ENCODE measurements at regions not wholly inside any gene's neighbourhood (a gene's known extent, or its start where the extent isn't known, plus 50 kb on each side); places are given as distances from the start of the nearest gene placed in this dataset.
"Not testable (repeated sequence)": the region's sequence is repeated elsewhere in the genome, so short reads cannot be mapped to it uniquely, and the experiment has no call there.

DNA sequence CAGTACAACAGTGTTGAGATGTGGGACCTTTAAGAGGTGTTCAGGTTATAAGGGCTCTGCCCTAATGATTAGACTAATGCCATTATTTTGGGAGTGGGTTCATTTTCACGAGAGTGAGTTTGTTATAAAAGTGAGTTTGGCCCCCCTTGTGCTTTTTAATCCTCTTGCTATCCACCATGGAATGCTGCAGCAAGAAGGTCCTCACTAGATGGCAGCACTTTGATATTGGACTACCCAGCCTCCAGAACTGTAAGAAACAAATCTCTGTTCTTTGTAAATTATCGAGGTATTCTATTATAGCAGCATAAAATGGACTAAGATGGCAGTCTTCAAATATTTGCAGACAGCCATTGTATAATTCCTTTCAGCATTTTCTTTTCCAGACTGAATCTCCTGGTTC, 212.4 kb downstream of the LRRC70 start:
- DNase-seq (ENCODE audit: extremely low read depth, low read depth) = peak; percentile 16

DNA sequence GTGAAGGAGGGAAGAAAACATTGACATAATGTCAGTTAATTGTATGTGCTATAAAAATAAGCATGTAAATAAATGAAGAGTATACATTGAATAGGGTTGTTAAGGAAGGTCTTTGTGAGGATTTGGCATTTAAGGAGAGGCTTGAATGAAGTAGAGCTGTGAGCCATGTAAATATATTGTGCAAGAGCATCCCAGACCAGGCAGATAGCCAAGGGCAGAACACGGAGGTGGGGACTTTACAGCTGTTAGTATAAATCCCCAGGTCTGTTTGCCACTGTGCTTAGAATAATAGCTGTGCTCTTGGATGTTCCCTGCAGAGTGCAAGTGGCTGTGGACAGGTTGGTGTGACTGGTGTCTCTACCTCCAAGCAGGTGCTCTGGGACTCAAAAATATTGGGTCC, 211.7 kb downstream of the LRRC70 start:
- peak; percentile 8 for DNase-seq (ENCODE audit: extremely low read depth, low read depth)

DNA sequence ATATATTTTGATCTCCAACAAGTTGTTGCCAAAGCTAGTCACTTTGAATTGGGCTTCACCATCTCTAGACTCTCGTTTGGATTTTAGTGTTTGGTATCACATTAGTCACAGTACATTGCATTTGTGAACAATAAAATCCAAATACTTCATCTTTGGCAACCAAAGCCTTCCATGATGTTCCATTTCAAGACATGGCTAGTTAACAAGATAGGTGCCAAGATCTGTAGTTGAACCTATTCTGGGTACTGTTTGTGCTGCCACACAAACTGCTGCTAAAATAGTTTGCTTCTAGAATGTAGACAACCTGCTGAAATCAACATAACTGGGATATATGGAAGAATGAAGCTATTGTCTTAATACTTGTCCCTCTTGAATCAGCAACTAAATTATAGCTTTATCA, 207.5 kb downstream of the LRRC70 start:
- no peak for DNase-seq (ENCODE audit: extremely low read depth, low read depth)

- DNase-seq (ENCODE audit: extremely low read depth, low read depth) = no peak
These were observed 207.0 kb downstream of the LRRC70 start for GRCh38 chr5:62785588-62785987.

- no peak for DNase-seq (ENCODE audit: extremely low read depth, low read depth)
These were observed 204.9 kb downstream of the LRRC70 start for GRCh38 chr5:62783374-62784057.

DNA sequence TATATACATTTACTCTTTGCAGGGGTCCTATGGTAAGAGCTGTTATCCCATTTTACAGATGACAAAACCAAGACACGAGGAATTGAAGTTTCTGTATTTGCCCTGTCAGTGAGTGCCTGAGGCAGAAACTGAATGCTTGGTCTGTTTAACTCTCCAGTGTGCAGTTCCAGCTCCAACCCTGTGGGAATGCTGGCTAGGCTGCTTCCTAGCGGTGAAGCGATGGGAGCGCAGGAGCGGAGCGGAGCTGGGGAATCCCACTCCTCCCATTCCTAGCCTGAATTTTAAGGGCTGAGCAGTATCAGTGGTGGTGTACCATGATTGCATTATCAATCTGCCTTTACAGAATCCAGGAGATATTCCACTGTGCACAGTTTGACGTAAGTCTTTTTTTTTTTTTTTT, 202.3 kb downstream of the LRRC70 start:
- DNase-seq (ENCODE audit: extremely low read depth, low read depth) = no peak

DNA sequence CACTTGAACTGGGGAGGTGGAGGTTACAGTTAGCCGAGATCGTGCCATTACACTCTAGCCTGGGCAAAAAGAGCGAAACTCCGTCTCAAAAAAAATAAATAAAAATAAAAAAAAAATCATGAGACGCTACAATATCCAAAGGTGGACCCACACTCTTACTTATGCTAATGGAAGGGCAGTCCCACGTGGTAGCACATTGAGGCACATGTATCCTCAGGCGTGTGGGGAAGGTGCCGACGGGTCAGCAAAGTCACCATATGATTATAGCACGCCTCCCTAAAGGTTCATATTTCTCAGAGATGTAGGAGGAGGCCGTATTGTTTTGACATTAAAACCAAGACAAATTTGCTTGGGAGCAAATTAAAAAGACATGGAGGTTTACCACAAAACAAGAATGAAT, 201.6 kb downstream of the LRRC70 start:
- DNase-seq (ENCODE audit: extremely low read depth, low read depth) = no peak

DNA sequence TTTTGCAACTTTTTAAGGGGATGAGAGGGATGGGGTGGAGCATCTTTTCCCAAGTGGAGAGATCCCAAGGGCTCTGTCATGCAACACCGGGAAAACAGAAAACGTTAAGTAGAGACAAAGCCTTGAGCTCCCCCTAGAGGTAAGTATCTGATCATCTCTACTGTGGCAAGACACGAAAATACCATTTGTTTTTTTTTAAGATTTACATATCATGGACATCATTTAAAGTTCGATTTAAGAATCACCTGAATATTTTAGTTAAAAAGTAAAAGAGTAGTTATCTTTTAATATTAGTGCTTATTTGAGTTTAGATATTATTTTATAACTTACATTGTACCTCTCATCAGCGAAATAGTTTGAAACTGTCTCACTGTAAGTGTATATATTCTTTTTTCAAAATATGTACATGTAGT, 200.4 kb downstream of the LRRC70 start:
- peak; percentile 71 for DNase-seq (ENCODE audit: extremely low read depth, low read depth)

- no peak for DNase-seq (ENCODE audit: extremely low read depth, low read depth)
These were observed 199.8 kb downstream of the LRRC70 start for GRCh38 chr5:62778316-62779009.

DNA sequence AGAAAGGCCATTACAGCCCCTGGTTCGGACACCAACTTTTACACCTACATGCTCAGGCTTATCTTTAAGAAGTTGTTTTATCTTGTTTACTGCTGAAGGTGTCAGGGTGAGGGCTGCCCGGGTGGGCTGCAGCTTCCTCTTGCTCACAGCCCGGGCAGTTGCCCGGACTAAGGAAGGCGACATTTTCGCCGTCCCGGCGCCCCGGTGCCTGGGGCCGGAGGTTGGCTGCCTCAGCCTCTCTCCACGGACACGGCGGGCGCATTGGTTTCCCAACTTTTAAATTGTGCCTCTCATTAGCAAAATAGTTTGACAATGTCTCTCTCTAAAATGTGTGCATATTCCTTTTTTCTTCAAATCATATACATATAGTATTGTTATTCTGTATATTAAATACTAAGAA, 198.5 kb downstream of the LRRC70 start:
- DNase-seq (ENCODE audit: extremely low read depth, low read depth) = not testable (repeated sequence)

DNA sequence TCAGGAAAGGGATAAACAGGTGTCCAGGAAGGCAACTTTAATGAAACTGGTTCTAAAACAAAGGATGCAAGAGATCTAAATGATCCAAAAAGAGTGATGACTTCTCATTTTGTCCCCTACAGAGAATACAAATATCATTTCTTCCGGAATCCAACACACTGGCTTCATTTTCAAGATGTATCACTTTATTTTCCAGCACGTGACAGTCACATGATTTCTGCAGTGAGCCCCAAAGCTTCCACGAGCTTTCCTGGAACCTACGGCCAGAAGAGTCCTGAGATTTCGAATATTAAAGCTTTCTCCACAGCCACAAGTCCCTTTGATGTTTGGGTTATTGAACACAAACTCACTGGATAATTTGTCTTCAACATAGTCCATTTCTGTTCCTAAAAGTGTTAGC, 198.0 kb downstream of the LRRC70 start:
- not testable (repeated sequence) for DNase-seq (ENCODE audit: extremely low read depth, low read depth)

GRCh38 chr5:62773460-62773859, 194.8 kb downstream of the LRRC70 start:
- no peak for DNase-seq (ENCODE audit: extremely low read depth, low read depth)

- no peak for DNase-seq (ENCODE audit: extremely low read depth, low read depth)
These were observed 192.7 kb downstream of the LRRC70 start for GRCh38 chr5:62771341-62771740.

GRCh38 chr5:62767650-62768049, 189.0 kb downstream of the LRRC70 start:
- DNase-seq (ENCODE audit: extremely low read depth, low read depth) = no peak

GRCh38 chr5:62767077-62767476, 188.5 kb downstream of the LRRC70 start:
- no peak for DNase-seq (ENCODE audit: extremely low read depth, low read depth)

DNA sequence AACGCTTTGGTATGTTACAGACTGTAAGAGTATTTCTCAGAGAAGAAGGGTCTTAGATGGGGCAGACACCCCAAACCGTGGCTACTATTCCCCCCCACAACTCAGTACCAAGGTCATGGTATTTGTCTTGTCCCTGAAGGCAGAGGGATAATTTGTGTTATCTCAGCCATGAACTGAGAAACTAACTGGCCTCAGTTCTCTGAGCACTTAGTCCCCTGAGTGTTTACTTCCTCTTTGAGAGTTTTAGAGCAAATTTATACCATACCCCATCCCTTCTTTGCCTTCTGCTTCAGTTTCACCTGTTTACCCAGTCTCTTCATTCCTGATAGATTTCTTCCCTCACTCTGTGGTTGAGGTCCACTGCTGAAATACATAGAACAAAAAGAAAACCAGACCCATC, 183.9 kb downstream of the LRRC70 start:
- no peak for DNase-seq (ENCODE audit: extremely low read depth, low read depth)

- DNase-seq (ENCODE audit: extremely low read depth, low read depth) = not testable (repeated sequence)
These were observed 179.1 kb downstream of the LRRC70 start for GRCh38 chr5:62757686-62758085.

- not testable (repeated sequence) for DNase-seq (ENCODE audit: extremely low read depth, low read depth)
These were observed 174.4 kb downstream of the LRRC70 start for GRCh38 chr5:62752998-62753367.

DNA sequence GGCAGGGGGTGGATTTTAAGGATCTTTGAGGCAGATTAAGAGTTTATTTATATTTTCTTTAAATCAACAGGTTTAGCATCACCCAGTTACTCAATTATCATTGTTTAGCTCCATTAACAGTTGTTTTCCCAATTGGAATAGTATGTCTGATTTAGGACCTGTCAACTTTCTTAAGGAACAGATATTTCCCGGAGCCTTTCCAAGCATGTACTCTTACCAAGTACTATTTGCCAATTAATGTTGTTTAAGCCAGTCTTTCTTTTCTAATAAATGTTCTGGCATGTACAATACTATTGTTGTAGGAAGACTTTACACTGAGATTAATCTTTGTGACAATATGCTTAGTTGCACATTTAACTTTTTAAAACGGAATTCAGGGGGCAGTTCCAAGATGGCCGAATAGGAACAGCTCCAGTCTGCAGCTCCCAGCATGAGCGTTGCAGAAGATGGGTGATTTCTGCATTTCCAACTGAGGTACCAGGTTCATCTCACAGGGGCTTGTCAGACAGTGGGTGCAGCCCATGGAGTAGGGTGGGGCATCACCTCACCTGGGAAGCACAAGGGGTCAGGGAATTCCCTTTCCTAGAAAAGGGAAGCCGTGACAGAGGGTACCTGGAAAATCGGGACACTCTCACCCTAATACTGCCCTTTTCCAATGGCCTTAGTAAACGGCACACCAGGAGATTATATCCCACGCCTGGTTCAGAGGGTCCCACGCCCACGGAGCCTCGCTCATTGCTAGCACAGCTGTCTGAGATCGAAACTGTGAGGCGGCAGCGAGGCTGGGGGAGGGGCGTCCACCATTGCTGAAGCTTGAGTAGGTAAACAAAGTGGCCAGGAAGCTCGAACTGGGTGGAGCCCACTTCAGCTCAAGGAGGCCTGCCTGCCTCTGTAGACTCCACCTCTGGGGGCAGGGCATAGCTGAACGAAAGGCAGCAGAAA, 173.7 kb downstream of the LRRC70 start:
- DNase-seq (ENCODE audit: extremely low read depth, low read depth) = peak; percentile 20

- DNase-seq (ENCODE audit: extremely low read depth, low read depth) = no peak
These were observed 163.6 kb downstream of the LRRC70 start for GRCh38 chr5:62742207-62742606.

GRCh38 chr5:62741761-62742160, 163.1 kb downstream of the LRRC70 start:
- DNase-seq (ENCODE audit: extremely low read depth, low read depth) = no peak
